ENCODE measurements at regions not wholly inside any gene's neighbourhood (a gene's known extent, or its start where the extent isn't known, plus 50 kb on each side); places are given as distances from the start of the nearest gene placed in this dataset.

DNA sequence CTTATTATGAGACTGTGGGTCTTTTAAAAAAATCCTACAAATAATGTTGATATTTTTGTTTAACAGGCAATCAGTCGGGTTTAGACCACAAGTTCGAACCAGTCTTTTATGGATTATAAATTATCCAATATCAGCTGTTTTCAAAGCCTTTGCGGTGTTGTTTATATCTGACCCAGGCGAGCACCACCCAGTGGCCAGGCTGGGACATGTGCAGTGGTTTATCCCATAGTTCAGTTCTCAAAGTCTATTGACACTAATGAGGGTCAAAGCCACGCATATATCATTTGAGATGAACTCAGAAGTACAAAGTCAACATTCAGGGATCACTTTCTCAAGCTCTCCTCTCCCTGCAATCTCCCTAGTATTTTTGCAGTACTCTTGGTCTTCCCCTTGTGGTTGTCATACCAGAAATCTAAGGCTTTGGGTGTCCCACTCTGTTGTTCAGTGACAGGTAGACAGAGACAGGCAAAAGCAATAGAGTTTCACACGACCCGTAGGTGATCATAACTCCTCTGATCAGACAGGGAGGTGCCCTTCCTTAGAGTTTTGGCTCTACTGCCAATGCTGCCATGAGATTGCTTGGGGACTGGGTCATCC lies 117.4 kb upstream of the POM121L12 start:
- TF ChIP-seq, protein P1, sequence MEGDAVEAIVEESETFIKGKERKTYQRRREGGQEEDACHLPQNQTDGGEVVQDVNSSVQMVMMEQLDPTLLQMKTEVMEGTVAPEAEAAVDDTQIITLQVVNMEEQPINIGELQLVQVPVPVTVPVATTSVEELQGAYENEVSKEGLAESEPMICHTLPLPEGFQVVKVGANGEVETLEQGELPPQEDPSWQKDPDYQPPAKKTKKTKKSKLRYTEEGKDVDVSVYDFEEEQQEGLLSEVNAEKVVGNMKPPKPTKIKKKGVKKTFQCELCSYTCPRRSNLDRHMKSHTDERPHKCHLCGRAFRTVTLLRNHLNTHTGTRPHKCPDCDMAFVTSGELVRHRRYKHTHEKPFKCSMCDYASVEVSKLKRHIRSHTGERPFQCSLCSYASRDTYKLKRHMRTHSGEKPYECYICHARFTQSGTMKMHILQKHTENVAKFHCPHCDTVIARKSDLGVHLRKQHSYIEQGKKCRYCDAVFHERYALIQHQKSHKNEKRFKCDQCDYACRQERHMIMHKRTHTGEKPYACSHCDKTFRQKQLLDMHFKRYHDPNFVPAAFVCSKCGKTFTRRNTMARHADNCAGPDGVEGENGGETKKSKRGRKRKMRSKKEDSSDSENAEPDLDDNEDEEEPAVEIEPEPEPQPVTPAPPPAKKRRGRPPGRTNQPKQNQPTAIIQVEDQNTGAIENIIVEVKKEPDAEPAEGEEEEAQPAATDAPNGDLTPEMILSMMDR (IDR thresholded peaks at IDR 0.05; ENCODE audit: low read depth, low read length, poor library complexity, severe bottlenecking) = peak; percentile 52
- no peak for TF ChIP-seq EZH2phosphoT487 (IDR thresholded peaks at IDR 0.05; ENCODE audit: borderline replicate concordance, low read length)

Data from DOHH2 (cell line).